ENCODE measurements at regions not wholly inside any gene's neighbourhood (a gene's known extent, or its start where the extent isn't known, plus 50 kb on each side); places are given as distances from the start of the nearest gene placed in this dataset.
"Not testable (repeated sequence)": the region's sequence is repeated elsewhere in the genome, so short reads cannot be mapped to it uniquely, and the experiment has no call there.

- Histone ChIP-seq H3K4me3 (no peak overlapping the region), H3K4me2 (no peak overlapping the region), H3K27ac (ENCODE audit: low read depth) (no peak overlapping the region), H2AFZ (no peak overlapping the region), H4K20me1 (replicated peaks; ENCODE audit: insufficient read depth) (no peaks in the 10 kb centered on the region), H3K79me2 (replicated peaks; ENCODE audit: insufficient read depth) (no peaks in the 10 kb centered on the region), H3K27me3 (ENCODE audit: insufficient read depth) (no peaks in the 10 kb centered on the region), H3K4me1 (ENCODE audit: insufficient read depth) (no peaks in the 10 kb centered on the region), H3K36me3 (ENCODE audit: insufficient read depth) (no peaks in the 10 kb centered on the region), H3K9me2 (ENCODE audit: insufficient read depth) (no peaks in the 10 kb centered on the region), H3F3A (replicated peaks; ENCODE audit: low read depth) (no peaks in the 10 kb centered on the region)
- DNase-seq (ENCODE audit: low spot score) (no peak), ATAC-seq (no peak)
- TF ChIP-seq, protein P1, sequence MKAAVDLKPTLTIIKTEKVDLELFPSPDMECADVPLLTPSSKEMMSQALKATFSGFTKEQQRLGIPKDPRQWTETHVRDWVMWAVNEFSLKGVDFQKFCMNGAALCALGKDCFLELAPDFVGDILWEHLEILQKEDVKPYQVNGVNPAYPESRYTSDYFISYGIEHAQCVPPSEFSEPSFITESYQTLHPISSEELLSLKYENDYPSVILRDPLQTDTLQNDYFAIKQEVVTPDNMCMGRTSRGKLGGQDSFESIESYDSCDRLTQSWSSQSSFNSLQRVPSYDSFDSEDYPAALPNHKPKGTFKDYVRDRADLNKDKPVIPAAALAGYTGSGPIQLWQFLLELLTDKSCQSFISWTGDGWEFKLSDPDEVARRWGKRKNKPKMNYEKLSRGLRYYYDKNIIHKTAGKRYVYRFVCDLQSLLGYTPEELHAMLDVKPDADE (IDR thresholded peaks at IDR 0.05) = no peak
- no peak for TF ChIP-seq ZNF114 (CRISPR knock-in tag; IDR thresholded peaks at IDR 0.05)
- no peak for TF ChIP-seq EZH2 (IDR thresholded peaks at IDR 0.05; ENCODE audit: low read depth, unreplicated experiment)
- TF ChIP-seq EZH2phosphoT487 (IDR thresholded peaks at IDR 0.05; ENCODE audit: unreplicated experiment) = no peak
- TF ChIP-seq JUNB (IDR thresholded peaks at IDR 0.05; ENCODE audit: unreplicated experiment) = no peak
- TF ChIP-seq STAT1 (IDR thresholded peaks at IDR 0.05; ENCODE audit: unreplicated experiment) = no peak
- no peak for TF ChIP-seq POLR2AphosphoS5 (IDR thresholded peaks at IDR 0.05; ENCODE audit: low read depth)
- no peak for TF ChIP-seq REST (IDR thresholded peaks at IDR 0.05; ENCODE audit: unreplicated experiment)
- Mint-ChIP-seq H3K4me1 (peaks cover 2% of the 10 kb centered on the region; the same call in 1 of the 3 replicates), H3K27me3 (ENCODE audit: insufficient read depth, low read depth, poor library complexity) (no peaks in the 10 kb centered on the region), H3K27ac (no peak overlapping the region), H3K4me3 (no peak overlapping the region), H3K9me3 (no peaks in the 10 kb centered on the region), H3K36me3 (ENCODE audit: low read depth) (no peaks in the 10 kb centered on the region)
These were observed 72.3 kb upstream of the APBB1IP start for GRCh38 chr10:26365681-26366358.

- not testable (repeated sequence) for H3K9me3 Mint-ChIP-seq; H3K36me3 Mint-ChIP-seq (ENCODE audit: low read depth); H3K36me3 ChIP-seq (ENCODE audit: insufficient read depth); H3K27ac Mint-ChIP-seq; H4K20me1 ChIP-seq (replicated peaks; ENCODE audit: insufficient read depth); H3K4me2 ChIP-seq; H3K27ac ChIP-seq (ENCODE audit: low read depth); ATAC-seq; H3K79me2 ChIP-seq (replicated peaks; ENCODE audit: insufficient read depth); H3K27me3 ChIP-seq (ENCODE audit: insufficient read depth); H3K4me1 Mint-ChIP-seq; H3K4me3 ChIP-seq; H3K9me2 ChIP-seq (ENCODE audit: insufficient read depth); H3K4me1 ChIP-seq (ENCODE audit: insufficient read depth); H3K4me3 Mint-ChIP-seq; H3K27me3 Mint-ChIP-seq (ENCODE audit: insufficient read depth, low read depth, poor library complexity); H3F3A ChIP-seq (replicated peaks; ENCODE audit: low read depth); DNase-seq (ENCODE audit: low spot score); H2AFZ ChIP-seq
These were observed 71.1 kb upstream of the APBB1IP start for GRCh38 chr10:26367035-26367434.

All from GM23338 (cell line).